ENCODE measurements at regions not wholly inside any gene's neighbourhood (a gene's known extent, or its start where the extent isn't known, plus 50 kb on each side); places are given as distances from the start of the nearest gene placed in this dataset.

- DNase-seq, result peak; percentile 67
- no peaks in the 10 kb centered on the region for H3K36me3 ChIP-seq (ENCODE audit: low read depth)
- no peaks in the 10 kb centered on the region for H3F3A ChIP-seq (ENCODE audit: insufficient read depth)
- H3K9me3 ChIP-seq (ENCODE audit: low read depth), result no peaks in the 10 kb centered on the region
- no peaks in the 10 kb centered on the region for H4K20me1 ChIP-seq (ENCODE audit: insufficient read depth)
- no peak overlapping the region for H3K27ac ChIP-seq
- 0 out of 2 replicates have a peak overlapping the region, but pooled peaks have one; percentile 16 for H2AFZ ChIP-seq
- peaks cover 10% of the 10 kb centered on the region for H3K4me1 ChIP-seq (ENCODE audit: insufficient read depth)
- H3K27me3 ChIP-seq (replicated peaks; ENCODE audit: insufficient read depth), result no peaks in the 10 kb centered on the region
- no peak for TF ChIP-seq EZH2phosphoT487 (IDR thresholded peaks at IDR 0.05; ENCODE audit: insufficient read depth, low read depth)
- no peak for TF ChIP-seq EZH2 (IDR thresholded peaks at IDR 0.05; ENCODE audit: insufficient read depth, poor library complexity, severe bottlenecking)
- no peaks in the 10 kb centered on the region for H3K79me2 ChIP-seq (ENCODE audit: insufficient read depth)
- H3K4me3 ChIP-seq, result no peak overlapping the region
- H3K4me2 ChIP-seq (ENCODE audit: unreplicated experiment), result no peak overlapping the region
- no peak overlapping the region for H3K9ac ChIP-seq
- no peaks in the 10 kb centered on the region for H3K9me2 ChIP-seq (ENCODE audit: insufficient read depth)
- WGBS, 2 experiments (ENCODE audit: low coverage in 1 of 2, low lambda C conversion rate in 2 of 2, missing lambda C conversion rate in 2 of 2), result 30 to 32% methylated on average over 6 of the region's 6 CpGs
- in situ Hi-C loops (cut with MboI), result no loop called here
These were observed 344.0 kb upstream of the USP24 start for GRCh38 chr1:55559161-55559611.

- Histone ChIP-seq H3K4me2 (ENCODE audit: unreplicated experiment) (no peak overlapping the region), H3K27ac (no peak overlapping the region), H3K27me3 (replicated peaks; ENCODE audit: insufficient read depth) (no peaks in the 10 kb centered on the region), H2AFZ (no peak overlapping the region), H4K20me1 (ENCODE audit: insufficient read depth) (no peaks in the 10 kb centered on the region), H3K4me3 (no peak overlapping the region), H3K9me3 (ENCODE audit: low read depth) (no peaks in the 10 kb centered on the region), H3K4me1 (ENCODE audit: insufficient read depth) (peaks cover 10% of the 10 kb centered on the region), H3K9ac (no peak overlapping the region), H3K9me2 (ENCODE audit: insufficient read depth) (no peaks in the 10 kb centered on the region), H3F3A (ENCODE audit: insufficient read depth) (no peaks in the 10 kb centered on the region), H3K79me2 (ENCODE audit: insufficient read depth) (no peaks in the 10 kb centered on the region), H3K36me3 (ENCODE audit: low read depth) (no peaks in the 10 kb centered on the region)
- in situ Hi-C loops (cut with MboI), result no loop called here
- DNase-seq, result no peak
- WGBS, 2 experiments (ENCODE audit: low coverage in 1 of 2, low lambda C conversion rate in 2 of 2, missing lambda C conversion rate in 2 of 2), result 49 to 65% methylated on average over 3 of the region's 3 CpGs
- no peak for TF ChIP-seq EZH2 (IDR thresholded peaks at IDR 0.05; ENCODE audit: insufficient read depth, poor library complexity, severe bottlenecking)
- TF ChIP-seq EZH2phosphoT487 (IDR thresholded peaks at IDR 0.05; ENCODE audit: insufficient read depth, low read depth), result no peak
These were observed 343.4 kb upstream of the USP24 start for GRCh38 chr1:55558515-55558914.

DNA sequence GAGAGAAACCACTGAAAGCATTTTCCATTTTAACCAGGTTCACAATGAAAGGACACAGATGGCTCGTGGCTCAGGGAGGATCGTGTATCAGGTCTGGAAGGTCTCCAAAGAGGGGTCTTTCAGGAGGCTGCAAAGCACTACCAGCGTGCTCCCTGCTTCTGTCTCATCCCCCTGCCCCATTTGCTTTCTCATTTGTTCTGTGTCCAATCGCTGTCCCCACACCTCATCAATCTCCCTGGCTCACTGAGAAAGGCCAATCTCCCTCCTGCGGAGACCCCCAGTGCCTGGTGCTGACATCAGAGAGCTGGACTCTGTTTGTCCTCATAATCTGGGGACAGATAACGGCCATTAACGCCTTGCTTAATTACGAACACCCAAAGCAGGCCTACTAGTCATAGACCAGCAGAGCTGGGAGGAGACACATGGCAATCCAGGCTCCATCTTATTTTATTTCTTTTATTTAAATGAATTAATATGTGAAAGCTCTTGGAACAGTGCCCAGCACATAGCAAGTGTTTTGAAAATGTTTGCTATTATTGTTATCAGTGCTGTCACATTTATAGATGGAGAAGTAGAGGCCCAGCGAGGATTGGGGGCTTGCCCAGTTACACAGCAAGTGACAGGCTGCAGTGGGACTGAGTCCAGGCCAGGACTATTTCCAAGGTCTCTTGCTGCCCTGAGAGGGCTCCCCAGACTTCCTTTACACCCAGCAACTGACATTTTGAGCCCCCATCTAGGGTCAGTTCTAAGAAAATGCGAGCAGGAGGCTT is 341.0 kb upstream of the USP24 start:
- Histone ChIP-seq H3K4me2 (ENCODE audit: unreplicated experiment) (no peak overlapping the region), H3K36me3 (ENCODE audit: low read depth) (no peaks in the 10 kb centered on the region), H2AFZ (no peak overlapping the region), H3K9me3 (ENCODE audit: low read depth) (no peaks in the 10 kb centered on the region), H3K4me3 (no peak overlapping the region), H3K27ac (no peak overlapping the region), H4K20me1 (ENCODE audit: insufficient read depth) (no peaks in the 10 kb centered on the region), H3K4me1 (ENCODE audit: insufficient read depth) (peaks cover 10% of the 10 kb centered on the region), H3K27me3 (replicated peaks; ENCODE audit: insufficient read depth) (no peaks in the 10 kb centered on the region), H3K9ac (no peak overlapping the region), H3F3A (ENCODE audit: insufficient read depth) (no peaks in the 10 kb centered on the region), H3K79me2 (ENCODE audit: insufficient read depth) (no peaks in the 10 kb centered on the region), H3K9me2 (ENCODE audit: insufficient read depth) (no peaks in the 10 kb centered on the region)
- 96 to 97% methylated on average over 10 of the region's 10 CpGs for WGBS, 2 experiments (ENCODE audit: low coverage in 1 of 2, low lambda C conversion rate in 2 of 2, missing lambda C conversion rate in 2 of 2)
- TF ChIP-seq EZH2phosphoT487 (IDR thresholded peaks at IDR 0.05; ENCODE audit: insufficient read depth, low read depth), result no peak
- TF ChIP-seq EZH2 (IDR thresholded peaks at IDR 0.05; ENCODE audit: insufficient read depth, poor library complexity, severe bottlenecking), result no peak
- in situ Hi-C loops (cut with MboI), result no loop called here
- no peak for DNase-seq

- H3K79me2 ChIP-seq (ENCODE audit: insufficient read depth), result no peaks in the 10 kb centered on the region
- peaks cover 4% of the 10 kb centered on the region for H3K4me1 ChIP-seq (ENCODE audit: insufficient read depth)
- no peak overlapping the region for H3K4me3 ChIP-seq
- 74 to 81% methylated on average over 3 of the region's 3 CpGs for WGBS, 2 experiments (ENCODE audit: low coverage in 1 of 2, low lambda C conversion rate in 2 of 2, missing lambda C conversion rate in 2 of 2)
- no peaks in the 10 kb centered on the region for H4K20me1 ChIP-seq (ENCODE audit: insufficient read depth)
- H3K9me2 ChIP-seq (ENCODE audit: insufficient read depth), result no peaks in the 10 kb centered on the region
- no peak for DNase-seq
- in situ Hi-C loops (cut with MboI), result no loop called here
- H3K36me3 ChIP-seq (ENCODE audit: low read depth), result no peaks in the 10 kb centered on the region
- no peak for TF ChIP-seq EZH2phosphoT487 (IDR thresholded peaks at IDR 0.05; ENCODE audit: insufficient read depth, low read depth)
- no peak for TF ChIP-seq EZH2 (IDR thresholded peaks at IDR 0.05; ENCODE audit: insufficient read depth, poor library complexity, severe bottlenecking)
- H3K27ac ChIP-seq, result no peak overlapping the region
- no peaks in the 10 kb centered on the region for H3F3A ChIP-seq (ENCODE audit: insufficient read depth)
- H3K27me3 ChIP-seq (replicated peaks; ENCODE audit: insufficient read depth), result no peaks in the 10 kb centered on the region
- no peak overlapping the region for H2AFZ ChIP-seq
- no peak overlapping the region for H3K9ac ChIP-seq
- no peak overlapping the region for H3K4me2 ChIP-seq (ENCODE audit: unreplicated experiment)
- no peaks in the 10 kb centered on the region for H3K9me3 ChIP-seq (ENCODE audit: low read depth)
These were observed 339.4 kb upstream of the USP24 start for GRCh38 chr1:55554611-55555010.
